HepG2 (cell line): ENCODE measurements at regions not wholly inside any gene's neighbourhood (a gene's known extent, or its start where the extent isn't known, plus 50 kb on each side); places are given as distances from the start of the nearest gene placed in this dataset.

Experiments used
- ATAC-seq: fragments of 200-7000 bp; cut with Tn5 transposase; 3 replicates; pipeline ENCODE4 v1.9.1; 2020; ENCODE audit warnings: mild to moderate bottlenecking, moderate library complexity
- BruUV-seq: library from RNA; stranded (reverse); fragments of 400-500 nt; replicated peaks from 2 replicates; lab custom pipeline; 2021; lab: Mats Ljungman, UMichigan
- CTCF ChIA-PET: fragments of 300-600 bp; formaldehyde crosslinking; extraction: SDS; loops from one replicate; lab custom pipeline; 2021; ENCODE audit warnings: low total read pairs, inconsistent platforms, low intra/inter-chr PET ratio; lab: Yijun Ruan, JAX
- POLR2A ChIA-PET: fragments of 350-600 bp; sonication (Branson Sonifier 250); formaldehyde crosslinking; loops from one replicate; lab custom pipeline; 2020; ENCODE audit warnings: antibody characterized with exemption, inconsistent platforms; lab: Yijun Ruan, JAX
- DNase-seq: peaks from one replicate; pipeline ENCODE4 v3.0.0-alpha.2; 2015; ENCODE audit warnings: low spot score
- FAIRE-seq: peaks from 3 replicates; lab custom pipeline; 2011; peaks lifted over from hg19 to GRCh38; lab: Jason Lieb, UNC
- H2AFZ ChIP-seq: one replicate; pipeline ENCODE4 v1.6.1; 2011; ENCODE audit warnings: low read length, inconsistent platforms
- H3K27ac ChIP-seq: fragments of 300-600 bp; 3 replicates; pipeline ENCODE4 v1.8.0; 2011; ENCODE audit warnings: mixed run types, mild to moderate bottlenecking, mixed read lengths, low read length, inconsistent platforms; ENCODE audit not compliant: insufficient read depth; ENCODE audit errors: extremely low read length
- H3K27me3 ChIP-seq, 2 experiments: fragments of 200-600 bp in 1 of 2; 2 replicates in 1 of 2; 3 replicates in 1 of 2; pipeline versions ENCODE4 v1.6.0 to v1.8.0; 2011; ENCODE audit warnings: low read length in 2 of 2, mild to moderate bottlenecking in 2 of 2, moderate library complexity in 2 of 2, inconsistent platforms in 1 of 2; ENCODE audit not compliant: insufficient read depth in 2 of 2, control insufficient read depth in 1 of 2
- H3K36me3 ChIP-seq, 2 experiments: fragments of 200-600 bp in 1 of 2; replicated peaks in 1 of 2; 2 replicates in 1 of 2; 3 replicates in 1 of 2; pipeline versions ENCODE4 v1.5.1 to v1.8.0; 2011; ENCODE audit warnings: low read length in 2 of 2, inconsistent platforms in 1 of 2; ENCODE audit not compliant: insufficient read depth in 2 of 2, control insufficient read depth in 1 of 2
- H3K4me1 ChIP-seq: 2 replicates; pipeline ENCODE4 v1.5.1; 2012; ENCODE audit warnings: low read length, inconsistent platforms; ENCODE audit not compliant: insufficient read depth
- H3K4me2 ChIP-seq: 2 replicates; pipeline ENCODE4 v1.6.0; 2011; ENCODE audit warnings: low read depth, low read length, inconsistent platforms
- H3K4me3 ChIP-seq, 3 experiments: fragments of 200-600 bp in 1 of 3; sonication (generic), shearing (Covaris generic) in 1 of 3; replicated peaks in 1 of 3; 2 replicates each; pipeline ENCODE4 v1.5.1; 2011 to 2016; ENCODE audit warnings: low read length in 3 of 3, inconsistent platforms in 2 of 3, low read depth in 2 of 3, mild to moderate bottlenecking in 2 of 3, control low read depth in 1 of 3, mixed read lengths in 1 of 3; ENCODE audit not compliant: insufficient read depth in 1 of 3
- H3K79me2 ChIP-seq: one replicate; pipeline ENCODE4 v1.6.1; 2011; ENCODE audit warnings: low read length, inconsistent platforms; ENCODE audit not compliant: insufficient read depth
- H3K9ac ChIP-seq: 2 replicates; pipeline ENCODE4 v1.6.0; 2011; ENCODE audit warnings: mild to moderate bottlenecking, low read depth, low read length, inconsistent platforms; ENCODE audit not compliant: insufficient read depth
- H3K9me3 ChIP-seq: 2 replicates; pipeline ENCODE4 v1.5.1; 2012; ENCODE audit warnings: mild to moderate bottlenecking, low read length
- H4K20me1 ChIP-seq: 2 replicates; pipeline ENCODE4 v1.6.0; 2011; ENCODE audit warnings: inconsistent platforms, mild to moderate bottlenecking, low read length, moderate library complexity; ENCODE audit not compliant: insufficient read depth
- DMTF1 ChIP-seq: sonication (generic); formaldehyde crosslinking; IDR thresholded peaks from 2 replicates; pipeline ENCODE4 v1.4.0; 2020; ENCODE audit warnings: mild to moderate bottlenecking, missing genetic modification reagents
- MEF2D ChIP-seq: sonication (generic); formaldehyde crosslinking; IDR thresholded peaks from 2 replicates; pipeline ENCODE4 v1.5.1; 2020; ENCODE audit warnings: mild to moderate bottlenecking, missing genetic modification reagents
- NBN ChIP-seq: fragments of 450-650 bp; conservative IDR thresholded peaks from 2 replicates; pipeline ENCODE4 v1.6.1; 2017
- TCF7 ChIP-seq: sonication (generic); IDR thresholded peaks from 2 replicates; pipeline ENCODE4 v1.6.1; 2016; ENCODE audit warnings: antibody characterized with exemption, low read depth
- ZMYM4 ChIP-seq: sonication (generic); formaldehyde crosslinking; IDR thresholded peaks from 2 replicates; pipeline ENCODE4 v1.8.1; 2023; ENCODE audit warnings: mild to moderate bottlenecking, missing genetic modification reagents
- ZNF576 ChIP-seq: sonication (generic); formaldehyde crosslinking; IDR thresholded peaks from 2 replicates; pipeline ENCODE4 v1.4.0; 2020; ENCODE audit warnings: mild to moderate bottlenecking, missing genetic modification reagents
- ZNF740 ChIP-seq: sonication (generic); formaldehyde crosslinking; IDR thresholded peaks from 2 replicates; pipeline ENCODE4 v1.4.0; 2020; ENCODE audit warnings: missing genetic modification reagents
- WGBS: methylation state at CpG from one replicate; pipeline ENCODE4 v1.1.6; 2017; ENCODE audit warnings: low lambda C conversion rate; 5-methylcytosine and 5-hydroxymethylcytosine counted together
- in situ Hi-C: cut with HindIII; loops from 2 replicates; pipeline ENCODE4 v1.10.0; 2017; ENCODE audit warnings: low pct_unique_long_range_greater_than_20kb; ENCODE audit not compliant: extremely low pct_ligation_motif_present
- intact Hi-C: fragments of 100-400 bp; cut with micrococcal nuclease; formaldehyde crosslinking; loops from one replicate; pipeline ENCODE4 v1.10.0; 2022; ENCODE audit not compliant: unreplicated experiment
- TF ChIP-seq, protein P1 (sequence below): sonication (generic); formaldehyde crosslinking; IDR thresholded peaks from 2 replicates; pipeline ENCODE4 v1.4.0; 2020; ENCODE audit warnings: low read depth, missing genetic modification reagents

DNA sequence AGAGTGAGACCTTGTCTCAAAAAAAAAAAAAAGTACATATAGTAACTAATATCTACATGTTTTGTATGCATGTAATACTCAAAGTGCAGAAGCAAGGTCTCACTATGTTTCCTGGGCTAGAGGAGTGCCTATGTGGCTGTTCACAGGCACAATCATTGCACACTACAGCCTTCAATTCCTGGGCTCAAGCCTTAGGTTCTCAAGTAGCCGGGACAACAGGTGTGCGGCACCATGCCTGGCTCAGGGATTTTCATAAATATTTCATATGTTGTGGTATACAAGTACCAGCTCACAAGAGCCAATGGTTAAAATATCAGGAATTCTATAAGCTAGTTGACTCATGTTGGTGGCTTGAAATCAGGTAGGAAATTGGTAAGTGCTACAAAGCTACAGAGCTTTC, 94.8 kb downstream of the LARP7 start:
- no peak for FAIRE-seq
- no peaks in the 10 kb centered on the region for H3K79me2 ChIP-seq
- BruUV-seq: no TSS peak
- WGBS: 100% methylated on average over 1 of the region's 2 CpGs
- in situ Hi-C loops: no loop called here
- no peak overlapping the region for H3K27ac ChIP-seq
- H3K4me3 ChIP-seq: no peak overlapping the region
- H2AFZ ChIP-seq: no peak overlapping the region
- no peaks in the 10 kb centered on the region for H4K20me1 ChIP-seq
- no peaks in the 10 kb centered on the region for H3K4me1 ChIP-seq
- no peak for ATAC-seq
- H3K9me3 ChIP-seq: no peaks in the 10 kb centered on the region
- no peak for DNase-seq
- no peak overlapping the region for H3K4me2 ChIP-seq
- no peak overlapping the region for H3K9ac ChIP-seq
- POLR2A ChIA-PET: no interaction called here
- no peaks in the 10 kb centered on the region for H3K36me3 ChIP-seq
- TF ChIP-seq MEF2D (CRISPR knock-in tag) (no peak), DMTF1 (CRISPR knock-in tag) (no peak), ZNF740 (CRISPR knock-in tag) (no peak), NBN (no peak), ZNF576 (no peak), ZMYM4 (CRISPR knock-in tag) (no peak), TCF7 (no peak)
- TF ChIP-seq, protein P1, sequence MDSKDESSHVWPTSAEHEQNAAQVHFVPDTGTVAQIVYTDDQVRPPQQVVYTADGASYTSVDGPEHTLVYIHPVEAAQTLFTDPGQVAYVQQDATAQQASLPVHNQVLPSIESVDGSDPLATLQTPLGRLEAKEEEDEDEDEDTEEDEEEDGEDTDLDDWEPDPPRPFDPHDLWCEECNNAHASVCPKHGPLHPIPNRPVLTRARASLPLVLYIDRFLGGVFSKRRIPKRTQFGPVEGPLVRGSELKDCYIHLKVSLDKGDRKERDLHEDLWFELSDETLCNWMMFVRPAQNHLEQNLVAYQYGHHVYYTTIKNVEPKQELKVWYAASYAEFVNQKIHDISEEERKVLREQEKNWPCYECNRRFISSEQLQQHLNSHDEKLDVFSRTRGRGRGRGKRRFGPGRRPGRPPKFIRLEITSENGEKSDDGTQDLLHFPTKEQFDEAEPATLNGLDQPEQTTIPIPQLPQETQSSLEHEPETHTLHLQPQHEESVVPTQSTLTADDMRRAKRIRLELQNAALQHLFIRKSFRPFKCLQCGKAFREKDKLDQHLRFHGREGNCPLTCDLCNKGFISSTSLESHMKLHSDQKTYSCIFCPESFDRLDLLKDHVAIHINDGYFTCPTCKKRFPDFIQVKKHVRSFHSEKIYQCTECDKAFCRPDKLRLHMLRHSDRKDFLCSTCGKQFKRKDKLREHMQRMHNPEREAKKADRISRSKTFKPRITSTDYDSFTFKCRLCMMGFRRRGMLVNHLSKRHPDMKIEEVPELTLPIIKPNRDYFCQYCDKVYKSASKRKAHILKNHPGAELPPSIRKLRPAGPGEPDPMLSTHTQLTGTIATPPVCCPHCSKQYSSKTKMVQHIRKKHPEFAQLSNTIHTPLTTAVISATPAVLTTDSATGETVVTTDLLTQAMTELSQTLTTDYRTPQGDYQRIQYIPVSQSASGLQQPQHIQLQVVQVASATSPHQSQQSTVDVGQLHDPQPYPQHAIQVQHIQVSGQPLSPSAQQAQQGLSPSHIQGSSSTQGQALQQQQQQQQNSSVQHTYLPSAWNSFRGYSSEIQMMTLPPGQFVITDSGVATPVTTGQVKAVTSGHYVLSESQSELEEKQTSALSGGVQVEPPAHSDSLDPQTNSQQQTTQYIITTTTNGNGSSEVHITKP (CRISPR knock-in tag): no peak
- CTCF ChIA-PET: no interaction called here
- intact Hi-C loops: no loop called here
- H3K27me3 ChIP-seq: no peaks in the 10 kb centered on the region
